K562 (cell line): ENCODE measurements at regions not wholly inside any gene's neighbourhood (a gene's known extent, or its start where the extent isn't known, plus 50 kb on each side); places are given as distances from the start of the nearest gene placed in this dataset.

Experiments used
- CTBP1 ChIP-seq: fragments of 450-650 bp; IDR thresholded peaks from 2 replicates; pipeline ENCODE4 v1.6.1; 2016; ENCODE audit warnings: borderline replicate concordance
- EGR1 ChIP-seq: fragments of 450-650 bp; conservative IDR thresholded peaks from 2 replicates; pipeline ENCODE4 v1.6.1; 2017; ENCODE audit warnings: mild to moderate bottlenecking
- FOXJ3 ChIP-seq: sonication (generic); formaldehyde crosslinking; IDR thresholded peaks from 2 replicates; pipeline ENCODE4 v1.4.0; 2020; ENCODE audit warnings: mild to moderate bottlenecking, missing genetic modification reagents
- GTF2E2 ChIP-seq: fragments of 200-800 bp; sonication (Bioruptor generic); IDR thresholded peaks from 2 replicates; pipeline ENCODE4 v1.6.1; 2016; ENCODE audit warnings: missing genetic modification characterization, missing compliant biosample characterization
- MAFG ChIP-seq: fragments of 450-650 bp; conservative IDR thresholded peaks from 2 replicates; pipeline ENCODE4 v1.6.1; 2016; ENCODE audit warnings: missing genetic modification characterization, missing compliant biosample characterization
- MEF2A ChIP-seq: IDR thresholded peaks from 2 replicates; pipeline ENCODE4 v1.6.1; 2011; ENCODE audit warnings: low read depth, mild to moderate bottlenecking, low read length, moderate library complexity; ENCODE audit not compliant: control insufficient read depth
- MIER1 ChIP-seq: fragments of 450-650 bp; IDR thresholded peaks from 2 replicates; pipeline ENCODE4 v1.6.1; 2016; ENCODE audit warnings: antibody characterized with exemption, mild to moderate bottlenecking, low read depth
- NFRKB ChIP-seq: fragments of 450-650 bp; IDR thresholded peaks from 2 replicates; pipeline ENCODE4 v1.6.1; 2016; ENCODE audit warnings: low read depth
- ZNF311 ChIP-seq: fragments of 250-450 bp; sonication (Bioruptor Pico); IDR thresholded peaks from 2 replicates; pipeline ENCODE4 v1.4.0; 2020; ENCODE audit warnings: mild to moderate bottlenecking, moderate library complexity
- TF ChIP-seq, protein P1 (sequence below): IDR thresholded peaks from 2 replicates; pipeline ENCODE4 v1.6.1; 2012; ENCODE audit warnings: low read depth, low read length, improper control_type of control experiment, borderline replicate concordance
- TF ChIP-seq, protein P2 (sequence below): sonication (generic); formaldehyde crosslinking; IDR thresholded peaks from 2 replicates; pipeline ENCODE4 v1.5.0; 2020; ENCODE audit warnings: missing genetic modification reagents
- TF ChIP-seq, protein P3 (sequence below): sonication (generic); formaldehyde crosslinking; IDR thresholded peaks from 2 replicates; pipeline ENCODE4 v1.8.1; 2022; ENCODE audit warnings: missing genetic modification reagents
- TF ChIP-seq, protein P4 (sequence below), 2 experiments: fragments of 450-650 bp; formaldehyde crosslinking in 1 of 2; IDR thresholded peaks; 2 replicates each; pipeline versions ENCODE4 v1.4.0 to v1.6.1; 2014 to 2020; ENCODE audit warnings: mild to moderate bottlenecking in 2 of 2, borderline replicate concordance in 1 of 2, low read depth in 1 of 2
- TF ChIP-seq, protein P5 (sequence below): fragments of 250-450 bp; sonication (Bioruptor Pico); IDR thresholded peaks from 2 replicates; pipeline ENCODE4 v1.9.0; 2021; ENCODE audit warnings: mild to moderate bottlenecking, inconsistent platforms

DNA sequence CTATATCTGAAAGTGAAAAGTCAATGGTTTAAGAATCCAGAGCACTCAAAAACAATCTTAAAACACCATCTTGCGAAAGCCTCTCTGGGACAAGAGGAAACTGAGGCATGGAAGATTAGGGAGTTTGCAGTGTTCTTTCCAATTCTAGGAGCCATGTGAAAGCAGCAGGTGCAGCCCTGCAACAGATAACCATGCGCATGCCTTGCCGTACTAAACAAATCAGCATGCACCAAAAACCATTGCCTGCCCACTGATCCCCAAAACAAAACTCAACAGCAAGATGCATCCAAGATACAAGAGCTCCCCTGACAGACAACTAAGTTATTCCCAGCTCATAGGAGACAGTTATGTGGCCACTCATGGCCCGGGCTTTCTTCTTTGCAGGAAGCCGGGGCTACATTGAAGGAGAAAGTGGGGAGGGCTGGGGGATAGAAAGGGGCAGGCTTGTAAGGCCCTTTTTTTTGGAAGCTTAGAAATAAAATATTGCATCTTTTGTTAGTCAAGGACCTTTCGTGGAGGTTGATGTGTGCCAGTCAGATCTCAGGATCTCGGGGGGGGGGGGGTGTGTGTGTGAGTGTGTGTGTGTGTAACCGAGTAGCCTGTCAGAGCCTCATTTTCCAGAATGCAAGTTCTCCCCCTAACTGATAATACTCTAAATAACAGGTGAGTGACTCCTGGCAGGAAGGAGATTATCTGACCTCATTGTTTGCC lies 178.4 kb downstream of the MBOAT1 start (continued):
- TF ChIP-seq CTBP1 (no peak), MIER1 (no peak), MEF2A (no peak), ZNF311 (CRISPR knock-in tag) (no peak), MAFG (tag) (no peak), FOXJ3 (CRISPR knock-in tag) (no peak), EGR1 (no peak), GTF2E2 (tag) (no peak), NFRKB (no peak)
- TF ChIP-seq, protein P1, sequence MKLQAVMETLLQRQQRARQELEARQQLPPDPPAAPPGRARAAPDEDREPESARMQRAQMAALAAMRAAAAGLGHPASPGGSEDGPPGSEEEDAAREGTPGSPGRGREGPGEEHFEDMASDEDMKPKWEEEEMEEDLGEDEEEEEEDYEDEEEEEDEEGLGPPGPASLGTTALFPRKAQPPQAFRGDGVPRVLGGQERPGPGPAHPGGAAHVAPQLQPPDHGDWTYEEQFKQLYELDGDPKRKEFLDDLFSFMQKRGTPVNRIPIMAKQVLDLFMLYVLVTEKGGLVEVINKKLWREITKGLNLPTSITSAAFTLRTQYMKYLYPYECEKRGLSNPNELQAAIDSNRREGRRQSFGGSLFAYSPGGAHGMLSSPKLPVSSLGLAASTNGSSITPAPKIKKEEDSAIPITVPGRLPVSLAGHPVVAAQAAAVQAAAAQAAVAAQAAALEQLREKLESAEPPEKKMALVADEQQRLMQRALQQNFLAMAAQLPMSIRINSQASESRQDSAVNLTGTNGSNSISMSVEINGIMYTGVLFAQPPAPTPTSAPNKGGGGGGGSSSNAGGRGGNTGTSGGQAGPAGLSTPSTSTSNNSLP = no peak
- TF ChIP-seq, protein P2, sequence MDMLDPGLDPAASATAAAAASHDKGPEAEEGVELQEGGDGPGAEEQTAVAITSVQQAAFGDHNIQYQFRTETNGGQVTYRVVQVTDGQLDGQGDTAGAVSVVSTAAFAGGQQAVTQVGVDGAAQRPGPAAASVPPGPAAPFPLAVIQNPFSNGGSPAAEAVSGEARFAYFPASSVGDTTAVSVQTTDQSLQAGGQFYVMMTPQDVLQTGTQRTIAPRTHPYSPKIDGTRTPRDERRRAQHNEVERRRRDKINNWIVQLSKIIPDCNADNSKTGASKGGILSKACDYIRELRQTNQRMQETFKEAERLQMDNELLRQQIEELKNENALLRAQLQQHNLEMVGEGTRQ (CRISPR knock-in tag) = no peak
- TF ChIP-seq, protein P3, sequence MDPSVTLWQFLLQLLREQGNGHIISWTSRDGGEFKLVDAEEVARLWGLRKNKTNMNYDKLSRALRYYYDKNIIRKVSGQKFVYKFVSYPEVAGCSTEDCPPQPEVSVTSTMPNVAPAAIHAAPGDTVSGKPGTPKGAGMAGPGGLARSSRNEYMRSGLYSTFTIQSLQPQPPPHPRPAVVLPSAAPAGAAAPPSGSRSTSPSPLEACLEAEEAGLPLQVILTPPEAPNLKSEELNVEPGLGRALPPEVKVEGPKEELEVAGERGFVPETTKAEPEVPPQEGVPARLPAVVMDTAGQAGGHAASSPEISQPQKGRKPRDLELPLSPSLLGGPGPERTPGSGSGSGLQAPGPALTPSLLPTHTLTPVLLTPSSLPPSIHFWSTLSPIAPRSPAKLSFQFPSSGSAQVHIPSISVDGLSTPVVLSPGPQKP (CRISPR knock-in tag) = no peak
- TF ChIP-seq, protein P4, sequence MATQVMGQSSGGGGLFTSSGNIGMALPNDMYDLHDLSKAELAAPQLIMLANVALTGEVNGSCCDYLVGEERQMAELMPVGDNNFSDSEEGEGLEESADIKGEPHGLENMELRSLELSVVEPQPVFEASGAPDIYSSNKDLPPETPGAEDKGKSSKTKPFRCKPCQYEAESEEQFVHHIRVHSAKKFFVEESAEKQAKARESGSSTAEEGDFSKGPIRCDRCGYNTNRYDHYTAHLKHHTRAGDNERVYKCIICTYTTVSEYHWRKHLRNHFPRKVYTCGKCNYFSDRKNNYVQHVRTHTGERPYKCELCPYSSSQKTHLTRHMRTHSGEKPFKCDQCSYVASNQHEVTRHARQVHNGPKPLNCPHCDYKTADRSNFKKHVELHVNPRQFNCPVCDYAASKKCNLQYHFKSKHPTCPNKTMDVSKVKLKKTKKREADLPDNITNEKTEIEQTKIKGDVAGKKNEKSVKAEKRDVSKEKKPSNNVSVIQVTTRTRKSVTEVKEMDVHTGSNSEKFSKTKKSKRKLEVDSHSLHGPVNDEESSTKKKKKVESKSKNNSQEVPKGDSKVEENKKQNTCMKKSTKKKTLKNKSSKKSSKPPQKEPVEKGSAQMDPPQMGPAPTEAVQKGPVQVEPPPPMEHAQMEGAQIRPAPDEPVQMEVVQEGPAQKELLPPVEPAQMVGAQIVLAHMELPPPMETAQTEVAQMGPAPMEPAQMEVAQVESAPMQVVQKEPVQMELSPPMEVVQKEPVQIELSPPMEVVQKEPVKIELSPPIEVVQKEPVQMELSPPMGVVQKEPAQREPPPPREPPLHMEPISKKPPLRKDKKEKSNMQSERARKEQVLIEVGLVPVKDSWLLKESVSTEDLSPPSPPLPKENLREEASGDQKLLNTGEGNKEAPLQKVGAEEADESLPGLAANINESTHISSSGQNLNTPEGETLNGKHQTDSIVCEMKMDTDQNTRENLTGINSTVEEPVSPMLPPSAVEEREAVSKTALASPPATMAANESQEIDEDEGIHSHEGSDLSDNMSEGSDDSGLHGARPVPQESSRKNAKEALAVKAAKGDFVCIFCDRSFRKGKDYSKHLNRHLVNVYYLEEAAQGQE (IDR thresholded peaks at IDR 0.05; ENCODE audit: borderline replicate concordance) = no peak
- TF ChIP-seq, protein P4 (CRISPR knock-in tag; IDR thresholded peaks at IDR 0.05; ENCODE audit: low read depth) = no peak
- TF ChIP-seq, protein P5, sequence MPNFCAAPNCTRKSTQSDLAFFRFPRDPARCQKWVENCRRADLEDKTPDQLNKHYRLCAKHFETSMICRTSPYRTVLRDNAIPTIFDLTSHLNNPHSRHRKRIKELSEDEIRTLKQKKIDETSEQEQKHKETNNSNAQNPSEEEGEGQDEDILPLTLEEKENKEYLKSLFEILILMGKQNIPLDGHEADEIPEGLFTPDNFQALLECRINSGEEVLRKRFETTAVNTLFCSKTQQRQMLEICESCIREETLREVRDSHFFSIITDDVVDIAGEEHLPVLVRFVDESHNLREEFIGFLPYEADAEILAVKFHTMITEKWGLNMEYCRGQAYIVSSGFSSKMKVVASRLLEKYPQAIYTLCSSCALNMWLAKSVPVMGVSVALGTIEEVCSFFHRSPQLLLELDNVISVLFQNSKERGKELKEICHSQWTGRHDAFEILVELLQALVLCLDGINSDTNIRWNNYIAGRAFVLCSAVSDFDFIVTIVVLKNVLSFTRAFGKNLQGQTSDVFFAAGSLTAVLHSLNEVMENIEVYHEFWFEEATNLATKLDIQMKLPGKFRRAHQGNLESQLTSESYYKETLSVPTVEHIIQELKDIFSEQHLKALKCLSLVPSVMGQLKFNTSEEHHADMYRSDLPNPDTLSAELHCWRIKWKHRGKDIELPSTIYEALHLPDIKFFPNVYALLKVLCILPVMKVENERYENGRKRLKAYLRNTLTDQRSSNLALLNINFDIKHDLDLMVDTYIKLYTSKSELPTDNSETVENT (CRISPR knock-in tag) = no peak
